HCT116 (cell line): ENCODE measurements at regions not wholly inside any gene's neighbourhood (a gene's known extent, or its start where the extent isn't known, plus 50 kb on each side); places are given as distances from the start of the nearest gene placed in this dataset.

Experiments used
- ATAC-seq: fragments of 200-7000 bp; cut with Tn5 transposase; 2 replicates; pipeline ENCODE4 v1.9.1; 2020; ENCODE audit warnings: mild to moderate bottlenecking, moderate library complexity
- BruUV-seq: library from RNA; stranded (reverse); fragments of 400-500 nt; replicated peaks from 2 replicates; lab custom pipeline; 2021; lab: Mats Ljungman, UMichigan
- CTCF ChIA-PET: fragments of 300-600 bp; sonication (Branson Sonifier 250); formaldehyde crosslinking; loops from one replicate; lab custom pipeline; 2021; ENCODE audit warnings: antibody characterized with exemption; lab: Charles Lee
- POLR2A ChIA-PET: fragments of 300-600, 350-600 bp; sonication (Branson Sonifier 250); formaldehyde crosslinking; loops from one replicate; lab custom pipeline; 2021; ENCODE audit warnings: antibody characterized with exemption; lab: Charles Lee
- RAD21 ChIA-PET, 2 experiments: fragments of 300-600 bp; sonication (Branson Sonifier 250); formaldehyde crosslinking; loops; one replicate each; lab custom pipeline; 2023; ENCODE audit warnings: low total read pairs in 2 of 2; ENCODE audit not compliant: uncharacterized antibody in 2 of 2, unreplicated experiment in 2 of 2, low non-redundant PET in 1 of 2; lab: Charles Lee
- DNase-seq: peaks from one replicate; pipeline ENCODE4 v3.0.0-alpha.2; 2010; ENCODE audit warnings: low read depth, low spot score
- H2AFZ ChIP-seq: fragments of 200-600 bp; shearing (Covaris generic), sonication (generic); 2 replicates; pipeline ENCODE4 v1.6.1; 2017; ENCODE audit warnings: low read depth, mixed run types, mixed read lengths, antibody characterized with exemption, low read length; ENCODE audit not compliant: poor library complexity, severe bottlenecking
- H3K27ac ChIP-seq: 2 replicates; pipeline ENCODE4 v1.5.1; 2012; ENCODE audit warnings: low read depth, low read length
- H3K27me3 ChIP-seq: fragments of 200-600 bp; sonication (generic); 2 replicates; pipeline ENCODE4 v1.6.1; 2016; ENCODE audit warnings: mixed run types, low read length, mixed read lengths; ENCODE audit not compliant: insufficient read depth
- H3K36me3 ChIP-seq, 2 experiments: fragments of 200-500 bp in 1 of 2; fragments of 200-600 bp in 1 of 2; sonication (Bioruptor generic) in 1 of 2; sonication (generic) in 1 of 2; 2 replicates each; pipeline versions ENCODE4 v1.5.1 to v1.6.1; 2014 to 2016; ENCODE audit warnings: low read length in 2 of 2, inconsistent platforms in 1 of 2, mixed read lengths in 1 of 2, mixed run types in 1 of 2; ENCODE audit not compliant: insufficient read depth in 2 of 2, control insufficient read depth in 1 of 2
- H3K4me1 ChIP-seq, 2 experiments: fragments of 200-600 bp in 1 of 2; sonication (generic) in 1 of 2; 2 replicates each; pipeline versions ENCODE4 v1.5.1 to v1.6.1; 2012 to 2017; ENCODE audit warnings: low read length in 2 of 2, inconsistent platforms in 1 of 2, mild to moderate bottlenecking in 1 of 2, mixed read lengths in 1 of 2, mixed run types in 1 of 2, moderate library complexity in 1 of 2; ENCODE audit not compliant: insufficient read depth in 2 of 2, control insufficient read depth in 1 of 2
- H3K4me2 ChIP-seq: fragments of 200-600 bp; sonication (generic); 2 replicates; pipeline ENCODE4 v1.6.1; 2017; ENCODE audit warnings: mixed run types, low read length, mixed read lengths
- H3K4me3 ChIP-seq, 2 experiments: fragments of 200-600 bp in 1 of 2; sonication (generic) in 1 of 2; replicated peaks in 1 of 2; 2 replicates each; pipeline ENCODE4 v1.5.1; 2011 to 2016; ENCODE audit warnings: low read length in 2 of 2, control low read depth in 1 of 2, low read depth in 1 of 2, mild to moderate bottlenecking in 1 of 2, mixed read lengths in 1 of 2, mixed run types in 1 of 2
- H3K79me2 ChIP-seq: fragments of 200-600 bp; sonication (generic); 2 replicates; pipeline ENCODE4 v1.6.1; 2017; ENCODE audit warnings: mild to moderate bottlenecking, mixed run types, low read length, moderate library complexity, mixed read lengths; ENCODE audit not compliant: insufficient read depth
- H3K9ac ChIP-seq: fragments of 200-600 bp; sonication (generic); 2 replicates; pipeline ENCODE4 v1.6.1; 2016; ENCODE audit warnings: low read length, mixed read lengths
- H3K9me2 ChIP-seq: fragments of 200-600 bp; sonication (generic), shearing (Covaris generic); 2 replicates; pipeline ENCODE4 v1.6.1; 2017; ENCODE audit warnings: mixed run types, mild to moderate bottlenecking, moderate library complexity; ENCODE audit not compliant: insufficient read depth
- H3K9me3 ChIP-seq, 2 experiments: fragments of 200-500 bp in 1 of 2; fragments of 200-600 bp in 1 of 2; sonication (Bioruptor generic) in 1 of 2; sonication (generic) in 1 of 2; 2 replicates each; pipeline ENCODE4 v1.6.1; 2014 to 2017; ENCODE audit warnings: low read length in 2 of 2, mixed read lengths in 2 of 2, inconsistent platforms in 1 of 2, low read depth in 1 of 2, mild to moderate bottlenecking in 1 of 2, mixed run types in 1 of 2, moderate library complexity in 1 of 2; ENCODE audit not compliant: control insufficient read depth in 1 of 2, insufficient read depth in 1 of 2
- H4K20me1 ChIP-seq: fragments of 200-600 bp; sonication (generic), shearing (Covaris generic); 2 replicates; pipeline ENCODE4 v1.6.1; 2017; ENCODE audit warnings: mixed run types, mild to moderate bottlenecking, moderate library complexity; ENCODE audit not compliant: insufficient read depth
- CTCF ChIP-seq, 3 experiments: fragments of 200-600 bp in 1 of 3; sonication (generic) in 1 of 3; IDR thresholded peaks in 2 of 3; conservative IDR thresholded peaks in 1 of 3; 2 replicates each; pipeline ENCODE4 v1.5.1; 2012 to 2017; ENCODE audit warnings: low read depth in 2 of 3, low read length in 2 of 3, antibody characterized with exemption in 1 of 3, borderline replicate concordance in 1 of 3, control low read depth in 1 of 3, mild to moderate bottlenecking in 1 of 3, mixed read lengths in 1 of 3, mixed run types in 1 of 3, moderate library complexity in 1 of 3; ENCODE audit not compliant: insufficient read depth in 1 of 3
- ELF1 ChIP-seq: IDR thresholded peaks from 2 replicates; pipeline ENCODE4 v1.6.1; 2012; ENCODE audit warnings: low read depth, borderline replicate concordance
- EZH2 ChIP-seq: fragments of 200-600 bp; sonication (generic); IDR thresholded peaks from 2 replicates; pipeline ENCODE4 v1.6.1; 2017; ENCODE audit warnings: antibody characterized with exemption, mixed run types
- FOSL1 ChIP-seq: IDR thresholded peaks from 2 replicates; pipeline ENCODE4 v1.6.1; 2012; ENCODE audit warnings: low read depth
- JUND ChIP-seq: IDR thresholded peaks from 2 replicates; pipeline ENCODE4 v1.6.1; 2012
- RAD21 ChIP-seq: IDR thresholded peaks from 2 replicates; pipeline ENCODE4 v1.6.1; 2012; ENCODE audit warnings: low read depth, mild to moderate bottlenecking
- REST ChIP-seq: IDR thresholded peaks from 2 replicates; pipeline ENCODE4 v1.6.1; 2012; ENCODE audit warnings: low read depth
- SP1 ChIP-seq: IDR thresholded peaks from 2 replicates; pipeline ENCODE4 v1.6.1; 2012; ENCODE audit warnings: low read depth
- SRF ChIP-seq: IDR thresholded peaks from 2 replicates; pipeline ENCODE4 v1.6.1; 2012; ENCODE audit warnings: low read depth
- YY1 ChIP-seq: IDR thresholded peaks from 2 replicates; pipeline ENCODE4 v1.6.1; 2011; ENCODE audit warnings: low read length, low read depth, moderate library complexity, mild to moderate bottlenecking; ENCODE audit not compliant: insufficient replicate concordance; ENCODE audit errors: extremely low read depth
- ZBTB33 ChIP-seq: IDR thresholded peaks from 2 replicates; pipeline ENCODE4 v1.6.1; 2011; ENCODE audit warnings: mild to moderate bottlenecking, low read length, moderate library complexity; ENCODE audit not compliant: insufficient replicate concordance; ENCODE audit errors: extremely low read depth
- ZFX ChIP-seq: fragments of 450-650 bp; IDR thresholded peaks from 2 replicates; pipeline ENCODE4 v1.6.1; 2017
- intact Hi-C: fragments of 100-400 bp; cut with micrococcal nuclease; formaldehyde crosslinking; loops from 2 replicates; pipeline ENCODE4 v1.10.0; 2022

GRCh38 chr11:116360221-116360941, 412.4 kb downstream of the BUD13 start:
- intact Hi-C loops = no loop called here
- POLR2A ChIA-PET = no interaction called here
- H3K9ac ChIP-seq = no peak overlapping the region

More at GRCh38 chr11:116360221-116360941, 412.4 kb downstream of the BUD13 start:
- no peaks in the 10 kb centered on the region for H3K36me3 ChIP-seq
- no peaks in the 10 kb centered on the region for H4K20me1 ChIP-seq
- ChIA-PET RAD21 (no interaction called here), CTCF (interaction anchor here (1.0 kb wide), 1 partner anchor 139 kb away, joined by 3 read pairs; no protein-coding TSS in a partner anchor)
- no peak for TF ChIP-seq ZBTB33
- no peak for TF ChIP-seq ZFX
- TF ChIP-seq SRF = no peak
- no peak for TF ChIP-seq REST
- TF ChIP-seq ELF1 = no peak
- no peak for TF ChIP-seq YY1
- TF ChIP-seq RAD21 = no peak
- TF ChIP-seq CTCF (IDR thresholded peaks at IDR 0.05 in 2 of 3, conservative IDR thresholded peaks at IDR 0.05 in 1 of 3; ENCODE audit: borderline replicate concordance in 1 of 3, insufficient read depth in 1 of 3, low read depth in 2 of 3, low read length in 2 of 3) = no peak
- no peak for TF ChIP-seq JUND
- no peak for TF ChIP-seq EZH2
- TF ChIP-seq FOSL1 = no peak
- no peak for TF ChIP-seq SP1
- H3K4me3 ChIP-seq = no peak overlapping the region
- BruUV-seq = no TSS peak
- no peaks in the 10 kb centered on the region for H3K79me2 ChIP-seq
- H3K9me2 ChIP-seq = no peaks in the 10 kb centered on the region
- H3K4me2 ChIP-seq = no peak overlapping the region
- peaks cover 50% of the 10 kb centered on the region for H3K27me3 ChIP-seq
- no peaks in the 10 kb centered on the region for H3K4me1 ChIP-seq
- DNase-seq (no peak), ATAC-seq (no peak)
- H3K27ac ChIP-seq = no peak overlapping the region
- H2AFZ ChIP-seq = no peak overlapping the region
- no peaks in the 10 kb centered on the region for H3K9me3 ChIP-seq
